ENCODE measurements at regions not wholly inside any gene's neighbourhood (a gene's known extent, or its start where the extent isn't known, plus 50 kb on each side); places are given as distances from the start of the nearest gene placed in this dataset.
"Not testable (repeated sequence)": the region's sequence is repeated elsewhere in the genome, so short reads cannot be mapped to it uniquely, and the experiment has no call there.

- DNase-seq = no peak
Observed at GRCh38 chr21:24436236-24436635, 1171.0 kb downstream of the MRPL39 start.

- no peak for DNase-seq
Observed at GRCh38 chr21:24428591-24429199, 1178.6 kb downstream of the MRPL39 start.

- DNase-seq = no peak
Observed at GRCh38 chr21:24424776-24425175, 1182.5 kb downstream of the MRPL39 start.

GRCh38 chr21:24423546-24423945, 1183.7 kb downstream of the MRPL39 start:
- no peak for DNase-seq

GRCh38 chr21:24420689-24421088, 1186.6 kb downstream of the MRPL39 start:
- no peak for DNase-seq

GRCh38 chr21:24419641-24420040, 1187.6 kb downstream of the MRPL39 start:
- not testable (repeated sequence) for DNase-seq

- no peak for DNase-seq
Observed at GRCh38 chr21:24418671-24419070, 1188.6 kb downstream of the MRPL39 start.

- no peak for DNase-seq
Observed at GRCh38 chr21:24411429-24411828, 1195.9 kb downstream of the MRPL39 start.

GRCh38 chr21:24403221-24403620, 1204.1 kb downstream of the MRPL39 start:
- no peak for DNase-seq

- no peak for DNase-seq
Observed at GRCh38 chr21:24395320-24395923, 1211.9 kb downstream of the MRPL39 start.

GRCh38 chr21:24375201-24375600, 1232.1 kb downstream of the MRPL39 start:
- no peak for DNase-seq

- DNase-seq = no peak
Observed at GRCh38 chr21:24372506-24372905, 1234.8 kb downstream of the MRPL39 start.

- DNase-seq = no peak
Observed at GRCh38 chr21:24369746-24370145, 1237.5 kb downstream of the MRPL39 start.

- DNase-seq = no peak
Observed at GRCh38 chr21:24369278-24369677, 1238.0 kb downstream of the MRPL39 start.

GRCh38 chr21:24367936-24368335, 1239.3 kb downstream of the MRPL39 start:
- DNase-seq = no peak

GRCh38 chr21:24353492-24353891, 1253.8 kb downstream of the MRPL39 start:
- DNase-seq = no peak

- DNase-seq = no peak
Observed at GRCh38 chr21:24339406-24339805, 1267.9 kb downstream of the MRPL39 start.

GRCh38 chr21:24336491-24336890, 1270.8 kb downstream of the MRPL39 start:
- no peak for DNase-seq

GRCh38 chr21:24323536-24323935, 1283.7 kb downstream of the MRPL39 start:
- no peak for DNase-seq

GRCh38 chr21:24316277-24316922, 1290.9 kb downstream of the MRPL39 start:
- DNase-seq = no peak

- no peak for DNase-seq
Observed at GRCh38 chr21:24310788-24311187, 1296.5 kb downstream of the MRPL39 start.

- DNase-seq = no peak
Observed at GRCh38 chr21:24308183-24308582, 1299.1 kb downstream of the MRPL39 start.

GRCh38 chr21:24302400-24302799, 1304.9 kb downstream of the MRPL39 start:
- DNase-seq = no peak

- DNase-seq = no peak
Observed at GRCh38 chr21:24298040-24298439, 1309.2 kb downstream of the MRPL39 start.

- no peak for DNase-seq
Observed at GRCh38 chr21:24294171-24294570, 1313.1 kb downstream of the MRPL39 start.

Measured in 8988T (cell line).